SK-N-MC (cell line): ENCODE measurements at regions not wholly inside any gene's neighbourhood (a gene's known extent, or its start where the extent isn't known, plus 50 kb on each side); places are given as distances from the start of the nearest gene placed in this dataset.

Experiments
- EZH2 ChIP-seq: fragments of 200-600 bp; sonication (generic); IDR thresholded peaks from one replicate; pipeline ENCODE4 v1.6.1; 2017; ENCODE audit warnings: antibody characterized with exemption
- FOXP2 ChIP-seq: optimal IDR thresholded peaks from 2 replicates; pipeline ENCODE3; 2011; ENCODE audit warnings: mild to moderate bottlenecking, moderate library complexity; ENCODE audit not compliant: insufficient read depth; ENCODE audit errors: extremely low read length, control extremely low read depth
- POLR2AphosphoS5 ChIP-seq: IDR thresholded peaks from 2 replicates; pipeline ENCODE4 v1.6.1; 2012; ENCODE audit warnings: mild to moderate bottlenecking, low read depth, low read length, borderline replicate concordance

DNA sequence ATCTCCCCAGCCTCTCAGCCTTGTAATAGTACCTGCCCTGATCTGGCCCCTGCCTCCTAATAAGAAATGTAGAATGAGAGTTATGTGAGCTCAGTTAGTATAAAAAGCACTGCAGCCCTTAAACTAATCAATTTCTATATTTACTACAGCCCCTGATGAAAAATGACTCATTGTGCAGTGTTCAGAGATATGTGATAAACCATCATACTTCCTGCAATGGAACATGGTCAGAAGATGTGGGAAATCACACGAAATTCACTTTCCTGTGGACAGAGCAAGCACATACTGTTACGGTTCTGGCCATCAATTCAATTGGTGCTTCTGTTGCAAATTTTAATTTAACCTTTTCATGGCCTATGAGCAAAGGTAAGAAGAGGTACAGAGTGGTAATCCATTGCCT is 176.8 kb upstream of the PDE4B start:
- TF ChIP-seq POLR2AphosphoS5 (no peak), EZH2 (no peak), FOXP2 (no peak)
